Rectal smooth muscle tissue (tissue), 1 donor: ENCODE measurements at regions not wholly inside any gene's neighbourhood (a gene's known extent, or its start where the extent isn't known, plus 50 kb on each side); places are given as distances from the start of the nearest gene placed in this dataset.

Source experiments
- H3K27ac ChIP-seq: one replicate; pipeline ENCODE4 v1.7.0; 2013; ENCODE audit warnings: low read depth, low read length, inconsistent platforms
- H3K27me3 ChIP-seq: one replicate; pipeline ENCODE4 v1.7.0; 2013; ENCODE audit warnings: low read length; ENCODE audit not compliant: control insufficient read depth, insufficient read depth
- H3K36me3 ChIP-seq: one replicate; pipeline ENCODE4 v1.7.0; 2013; ENCODE audit warnings: low read length; ENCODE audit not compliant: control insufficient read depth, insufficient read depth
- H3K4me1 ChIP-seq: one replicate; pipeline ENCODE4 v1.7.0; 2013; ENCODE audit warnings: low read length; ENCODE audit not compliant: control insufficient read depth, insufficient read depth
- H3K4me3 ChIP-seq: one replicate; pipeline ENCODE4 v1.7.0; 2013; ENCODE audit warnings: low read length
- H3K9ac ChIP-seq: one replicate; pipeline ENCODE4 v1.7.0; 2013; ENCODE audit warnings: low read length

DNA sequence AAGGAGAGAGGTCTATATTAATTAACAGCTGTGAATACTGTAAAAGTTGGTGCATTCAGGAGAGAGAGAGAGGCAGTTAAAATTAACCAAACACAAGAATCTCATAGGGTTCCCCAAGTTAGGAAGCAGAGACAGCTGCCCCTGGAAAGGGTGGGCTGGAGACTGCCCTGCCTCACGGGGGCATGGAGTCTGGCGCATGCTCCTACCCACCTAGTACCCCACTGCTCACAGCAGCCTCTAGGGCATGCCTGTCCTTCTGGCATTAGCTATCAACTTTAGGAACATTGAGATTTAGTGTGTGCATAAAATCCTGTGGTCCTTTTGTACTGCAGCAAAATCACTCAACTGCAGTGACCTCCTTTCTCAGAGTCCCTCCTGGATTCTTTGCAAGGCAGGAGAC, 710.1 kb downstream of the SORCS3 start:
- Histone ChIP-seq H3K4me1 (no peaks in the 10 kb centered on the region), H3K27me3 (no peaks in the 10 kb centered on the region), H3K36me3 (no peaks in the 10 kb centered on the region), H3K4me3 (no peak overlapping the region), H3K9ac (no peak overlapping the region), H3K27ac (no peak overlapping the region)

DNA sequence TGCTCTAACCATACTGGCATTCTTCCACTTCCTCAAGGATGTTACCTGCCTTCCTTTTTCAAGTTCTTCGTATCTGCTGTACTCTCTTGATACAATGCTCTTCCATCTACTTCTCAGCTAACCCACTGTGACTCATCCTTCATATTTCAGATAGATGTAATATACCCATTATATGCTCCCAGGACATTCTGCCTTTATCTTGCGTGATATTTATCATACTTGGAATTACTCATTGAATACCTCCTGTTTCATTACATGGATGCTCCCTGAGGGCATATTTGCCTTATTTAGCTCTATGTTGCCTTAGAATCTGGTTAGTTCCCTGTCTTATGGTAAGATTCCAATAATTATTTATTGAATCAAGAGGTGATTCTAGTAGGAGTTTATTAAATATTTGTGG, 706.4 kb downstream of the SORCS3 start:
- no peak overlapping the region for H3K27ac ChIP-seq
- H3K36me3 ChIP-seq = no peaks in the 10 kb centered on the region
- H3K4me3 ChIP-seq = no peak overlapping the region
- no peak overlapping the region for H3K9ac ChIP-seq
- H3K4me1 ChIP-seq = no peaks in the 10 kb centered on the region
- H3K27me3 ChIP-seq = no peaks in the 10 kb centered on the region

DNA sequence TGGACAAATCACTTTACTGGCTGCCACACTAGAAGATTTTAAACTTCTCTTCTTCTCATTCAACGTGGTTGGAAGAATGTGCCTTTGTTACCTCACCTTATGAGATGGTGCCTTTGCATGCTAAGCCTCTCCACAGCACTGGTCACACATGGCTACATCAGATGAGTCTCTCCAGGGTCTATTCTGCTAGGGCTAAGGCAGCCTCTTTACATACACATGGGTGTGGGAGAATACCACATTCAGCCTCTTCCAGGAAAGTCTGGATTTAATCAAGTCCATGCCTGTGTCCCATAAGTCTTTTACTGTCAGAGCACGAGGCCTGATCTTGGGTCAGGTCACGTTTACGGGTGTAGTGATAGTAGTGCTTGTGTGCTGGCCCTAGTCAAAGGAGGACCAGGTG, 701.5 kb downstream of the SORCS3 start:
- H3K27me3 ChIP-seq = no peaks in the 10 kb centered on the region
- H3K27ac ChIP-seq = no peak overlapping the region
- H3K4me3 ChIP-seq = no peak overlapping the region
- no peaks in the 10 kb centered on the region for H3K4me1 ChIP-seq
- H3K9ac ChIP-seq = no peak overlapping the region
- no peaks in the 10 kb centered on the region for H3K36me3 ChIP-seq

DNA sequence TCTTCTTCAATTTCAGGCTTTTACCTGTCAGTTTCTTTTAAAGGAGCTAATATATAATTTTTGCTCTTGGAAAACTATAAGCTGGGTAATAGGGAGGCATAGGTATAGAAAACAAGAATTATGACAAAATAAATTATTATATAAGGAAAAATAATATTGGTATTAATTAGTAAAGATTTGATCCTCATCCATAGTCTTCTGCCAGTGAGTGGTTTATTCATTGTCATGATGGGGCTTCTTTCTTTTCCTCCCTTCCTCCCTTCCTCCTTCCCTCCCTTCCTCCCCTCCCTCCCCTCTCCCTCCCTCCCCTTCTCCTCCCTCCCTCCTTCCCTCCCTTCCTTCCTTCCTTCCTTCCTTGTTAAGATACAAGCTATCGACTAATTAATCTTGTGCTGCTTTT, 698.6 kb downstream of the SORCS3 start:
- H3K27me3 ChIP-seq = no peaks in the 10 kb centered on the region
- H3K36me3 ChIP-seq = no peaks in the 10 kb centered on the region
- no peak overlapping the region for H3K4me3 ChIP-seq
- H3K9ac ChIP-seq = no peak overlapping the region
- no peaks in the 10 kb centered on the region for H3K4me1 ChIP-seq
- H3K27ac ChIP-seq = no peak overlapping the region

DNA sequence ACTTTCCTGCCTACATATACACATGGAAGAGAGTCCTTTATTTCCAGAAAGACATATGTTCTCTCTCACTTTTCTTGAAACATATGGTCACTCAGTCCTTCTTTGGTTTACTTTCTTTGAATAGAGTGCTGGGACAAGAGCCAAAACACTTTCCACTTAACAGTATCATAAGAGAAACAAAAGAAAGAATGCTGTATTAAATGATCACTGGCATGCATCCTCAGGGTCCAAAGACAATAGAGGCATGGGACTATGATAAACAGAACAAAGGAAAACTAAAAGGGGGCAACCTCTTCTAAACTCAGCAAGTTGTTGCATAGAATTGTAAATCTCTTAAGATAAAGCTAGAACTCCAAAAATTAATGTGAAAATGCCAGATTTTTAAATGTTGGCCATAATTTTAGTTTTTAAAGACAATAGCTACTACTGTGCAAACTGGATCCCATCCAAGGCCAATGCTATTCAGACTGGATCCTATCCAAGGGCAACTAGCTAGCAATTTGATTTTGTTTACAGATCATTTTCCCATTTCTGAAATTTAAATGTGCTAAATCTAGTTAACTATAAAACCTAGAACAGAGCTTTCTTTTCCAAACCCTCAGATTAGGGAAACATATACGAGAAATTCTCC, 687.5 kb downstream of the SORCS3 start:
- Histone ChIP-seq H3K27ac (no peak overlapping the region), H3K9ac (no peak overlapping the region), H3K36me3 (no peaks in the 10 kb centered on the region), H3K4me1 (no peaks in the 10 kb centered on the region), H3K4me3 (no peak overlapping the region), H3K27me3 (no peaks in the 10 kb centered on the region)
